ENCODE measurements at regions not wholly inside any gene's neighbourhood (a gene's known extent, or its start where the extent isn't known, plus 50 kb on each side); places are given as distances from the start of the nearest gene placed in this dataset.

DNA sequence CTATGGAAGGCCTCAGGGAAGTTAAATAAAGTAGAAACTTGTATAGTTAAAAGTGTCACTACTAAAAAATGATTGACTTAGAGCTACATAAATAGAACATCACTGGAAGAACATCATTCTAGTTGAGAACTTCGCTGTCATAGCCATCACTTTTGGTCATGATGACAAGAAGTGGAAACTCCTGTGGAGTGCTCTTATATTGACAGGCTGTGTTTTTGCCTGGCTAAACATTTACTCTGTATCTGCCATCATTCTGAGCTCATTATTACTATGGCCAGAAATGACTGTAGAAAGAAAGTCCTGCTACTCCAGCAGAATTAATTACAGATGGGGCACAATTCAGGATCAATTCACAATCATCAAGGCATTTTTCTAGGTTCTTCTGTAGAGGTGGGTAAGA is 165.1 kb upstream of the GOLIM4 start:
- TF ChIP-seq, protein P1, sequence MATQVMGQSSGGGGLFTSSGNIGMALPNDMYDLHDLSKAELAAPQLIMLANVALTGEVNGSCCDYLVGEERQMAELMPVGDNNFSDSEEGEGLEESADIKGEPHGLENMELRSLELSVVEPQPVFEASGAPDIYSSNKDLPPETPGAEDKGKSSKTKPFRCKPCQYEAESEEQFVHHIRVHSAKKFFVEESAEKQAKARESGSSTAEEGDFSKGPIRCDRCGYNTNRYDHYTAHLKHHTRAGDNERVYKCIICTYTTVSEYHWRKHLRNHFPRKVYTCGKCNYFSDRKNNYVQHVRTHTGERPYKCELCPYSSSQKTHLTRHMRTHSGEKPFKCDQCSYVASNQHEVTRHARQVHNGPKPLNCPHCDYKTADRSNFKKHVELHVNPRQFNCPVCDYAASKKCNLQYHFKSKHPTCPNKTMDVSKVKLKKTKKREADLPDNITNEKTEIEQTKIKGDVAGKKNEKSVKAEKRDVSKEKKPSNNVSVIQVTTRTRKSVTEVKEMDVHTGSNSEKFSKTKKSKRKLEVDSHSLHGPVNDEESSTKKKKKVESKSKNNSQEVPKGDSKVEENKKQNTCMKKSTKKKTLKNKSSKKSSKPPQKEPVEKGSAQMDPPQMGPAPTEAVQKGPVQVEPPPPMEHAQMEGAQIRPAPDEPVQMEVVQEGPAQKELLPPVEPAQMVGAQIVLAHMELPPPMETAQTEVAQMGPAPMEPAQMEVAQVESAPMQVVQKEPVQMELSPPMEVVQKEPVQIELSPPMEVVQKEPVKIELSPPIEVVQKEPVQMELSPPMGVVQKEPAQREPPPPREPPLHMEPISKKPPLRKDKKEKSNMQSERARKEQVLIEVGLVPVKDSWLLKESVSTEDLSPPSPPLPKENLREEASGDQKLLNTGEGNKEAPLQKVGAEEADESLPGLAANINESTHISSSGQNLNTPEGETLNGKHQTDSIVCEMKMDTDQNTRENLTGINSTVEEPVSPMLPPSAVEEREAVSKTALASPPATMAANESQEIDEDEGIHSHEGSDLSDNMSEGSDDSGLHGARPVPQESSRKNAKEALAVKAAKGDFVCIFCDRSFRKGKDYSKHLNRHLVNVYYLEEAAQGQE (IDR thresholded peaks at IDR 0.05; ENCODE audit: low read depth) = no peak
- TF ChIP-seq, protein P2, sequence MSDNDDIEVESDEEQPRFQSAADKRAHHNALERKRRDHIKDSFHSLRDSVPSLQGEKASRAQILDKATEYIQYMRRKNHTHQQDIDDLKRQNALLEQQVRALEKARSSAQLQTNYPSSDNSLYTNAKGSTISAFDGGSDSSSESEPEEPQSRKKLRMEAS (IDR thresholded peaks at IDR 0.05) = no peak
- TF ChIP-seq TAF1 (IDR thresholded peaks at IDR 0.05; ENCODE audit: low read depth) (no peak), EGR1 (IDR thresholded peaks at IDR 0.05) (no peak), EP300 (IDR thresholded peaks at IDR 0.05; ENCODE audit: borderline replicate concordance) (no peak), ZBTB7A (IDR thresholded peaks at IDR 0.05; ENCODE audit: low read depth) (no peak), CEBPB (IDR thresholded peaks at IDR 0.05) (no peak), CREB1 (IDR thresholded peaks at IDR 0.05; ENCODE audit: low read depth) (no peak), TEAD4 (IDR thresholded peaks at IDR 0.05) (no peak), FOXM1 (IDR thresholded peaks at IDR 0.05; ENCODE audit: borderline replicate concordance, low read depth) (no peak), YY1 (IDR thresholded peaks at IDR 0.05; ENCODE audit: low read depth) (no peak), TCF12 (IDR thresholded peaks at IDR 0.05; ENCODE audit: low read depth) (no peak), NFIC (IDR thresholded peaks at IDR 0.05) (no peak)
- TF ChIP-seq, protein P3, sequence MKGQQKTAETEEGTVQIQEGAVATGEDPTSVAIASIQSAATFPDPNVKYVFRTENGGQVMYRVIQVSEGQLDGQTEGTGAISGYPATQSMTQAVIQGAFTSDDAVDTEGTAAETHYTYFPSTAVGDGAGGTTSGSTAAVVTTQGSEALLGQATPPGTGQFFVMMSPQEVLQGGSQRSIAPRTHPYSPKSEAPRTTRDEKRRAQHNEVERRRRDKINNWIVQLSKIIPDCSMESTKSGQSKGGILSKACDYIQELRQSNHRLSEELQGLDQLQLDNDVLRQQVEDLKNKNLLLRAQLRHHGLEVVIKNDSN (IDR thresholded peaks at IDR 0.05) = no peak
